SK-N-SH treated with all-trans-retinoic acid at 6 μM for 48 hours (cell line): ENCODE measurements at regions not wholly inside any gene's neighbourhood (a gene's known extent, or its start where the extent isn't known, plus 50 kb on each side); places are given as distances from the start of the nearest gene placed in this dataset.

Source experiments
- ARNTL ChIP-seq: fragments of 450-650 bp; formaldehyde crosslinking; IDR thresholded peaks from 2 replicates; pipeline ENCODE4 v1.5.0; 2020; ENCODE audit warnings: low read depth, mild to moderate bottlenecking, moderate library complexity, borderline replicate concordance
- CREB5 ChIP-seq: fragments of 250-450 bp; sonication (Bioruptor Pico); IDR thresholded peaks from 2 replicates; pipeline ENCODE4 v1.5.1; 2020; ENCODE audit warnings: low read depth, mild to moderate bottlenecking, moderate library complexity
- GLIS3 ChIP-seq: fragments of 250-450 bp; sonication (Bioruptor Pico); IDR thresholded peaks from 2 replicates; pipeline ENCODE4 v1.5.0; 2020; ENCODE audit warnings: mild to moderate bottlenecking, moderate library complexity
- OSR1 ChIP-seq: fragments of 250-450 bp; sonication (Bioruptor Pico); IDR thresholded peaks from 2 replicates; pipeline ENCODE4 v1.8.0; 2022; ENCODE audit warnings: moderate library complexity, mild to moderate bottlenecking, inconsistent platforms
- RARB ChIP-seq: fragments of 250-450 bp; sonication (Bioruptor Pico); IDR thresholded peaks from 2 replicates; pipeline ENCODE4 v1.8.0; 2021; ENCODE audit warnings: mild to moderate bottlenecking, moderate library complexity
- TSHZ2 ChIP-seq: fragments of 250-450 bp; sonication (Bioruptor Pico); IDR thresholded peaks from 2 replicates; pipeline ENCODE4 v1.5.0; 2020; ENCODE audit warnings: mild to moderate bottlenecking, moderate library complexity
- ZFP30 ChIP-seq: fragments of 450-650 bp; formaldehyde crosslinking; IDR thresholded peaks from 2 replicates; pipeline ENCODE4 v1.5.0; 2022; ENCODE audit warnings: mild to moderate bottlenecking, moderate library complexity
- ZNF8 ChIP-seq: fragments of 450-650 bp; formaldehyde crosslinking; IDR thresholded peaks from 2 replicates; pipeline ENCODE4 v1.5.0; 2020; ENCODE audit warnings: mild to moderate bottlenecking, moderate library complexity
- TF ChIP-seq, protein P1 (sequence below): fragments of 250-450 bp; sonication (Bioruptor Pico); IDR thresholded peaks from 2 replicates; pipeline ENCODE4 v1.8.0; 2020; ENCODE audit warnings: mild to moderate bottlenecking, moderate library complexity, borderline replicate concordance

DNA sequence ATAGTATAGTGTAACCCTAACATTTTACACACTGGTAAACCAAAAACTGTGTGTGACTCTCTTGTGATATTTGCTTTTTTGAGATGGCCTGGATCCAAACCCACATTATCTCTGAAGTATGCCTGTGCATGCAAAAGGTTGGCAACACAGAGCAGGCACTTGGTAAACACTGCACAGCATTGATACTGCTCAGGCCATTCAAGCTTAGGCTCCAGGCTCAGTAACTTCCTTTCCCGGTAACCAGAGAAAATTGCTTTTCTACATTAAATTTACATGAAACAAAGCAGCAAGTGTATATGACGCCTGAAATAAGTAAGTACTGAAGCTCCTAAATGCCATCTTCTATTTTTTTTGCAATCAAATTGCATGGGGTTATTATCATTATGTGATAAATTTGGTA, 205.7 kb downstream of the EPM2A start:
- TF ChIP-seq, protein P1, sequence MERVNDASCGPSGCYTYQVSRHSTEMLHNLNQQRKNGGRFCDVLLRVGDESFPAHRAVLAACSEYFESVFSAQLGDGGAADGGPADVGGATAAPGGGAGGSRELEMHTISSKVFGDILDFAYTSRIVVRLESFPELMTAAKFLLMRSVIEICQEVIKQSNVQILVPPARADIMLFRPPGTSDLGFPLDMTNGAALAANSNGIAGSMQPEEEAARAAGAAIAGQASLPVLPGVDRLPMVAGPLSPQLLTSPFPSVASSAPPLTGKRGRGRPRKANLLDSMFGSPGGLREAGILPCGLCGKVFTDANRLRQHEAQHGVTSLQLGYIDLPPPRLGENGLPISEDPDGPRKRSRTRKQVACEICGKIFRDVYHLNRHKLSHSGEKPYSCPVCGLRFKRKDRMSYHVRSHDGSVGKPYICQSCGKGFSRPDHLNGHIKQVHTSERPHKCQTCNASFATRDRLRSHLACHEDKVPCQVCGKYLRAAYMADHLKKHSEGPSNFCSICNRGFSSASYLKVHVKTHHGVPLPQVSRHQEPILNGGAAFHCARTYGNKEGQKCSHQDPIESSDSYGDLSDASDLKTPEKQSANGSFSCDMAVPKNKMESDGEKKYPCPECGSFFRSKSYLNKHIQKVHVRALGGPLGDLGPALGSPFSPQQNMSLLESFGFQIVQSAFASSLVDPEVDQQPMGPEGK = no peak
- TF ChIP-seq GLIS3 (CRISPR knock-in tag) (no peak), ARNTL (CRISPR knock-in tag) (no peak), RARB (CRISPR knock-in tag) (no peak), CREB5 (no peak), ZNF8 (CRISPR knock-in tag) (no peak), ZFP30 (no peak), TSHZ2 (no peak), OSR1 (CRISPR knock-in tag) (no peak)
